A549 (cell line): ENCODE measurements at regions not wholly inside any gene's neighbourhood (a gene's known extent, or its start where the extent isn't known, plus 50 kb on each side); places are given as distances from the start of the nearest gene placed in this dataset.

Experiments
- BHLHE40 ChIP-seq: IDR thresholded peaks from 2 replicates; pipeline ENCODE4 v1.6.1; 2012; ENCODE audit warnings: low read depth, low read length, inconsistent platforms
- CTCF ChIP-seq: fragments of >200 bp; sonication (Bioruptor Twin); formaldehyde crosslinking; IDR thresholded peaks from 3 replicates; pipeline ENCODE4 v1.5.1; 2016
- JUN ChIP-seq, 2 experiments: fragments of >200 bp; sonication (Bioruptor Twin); formaldehyde crosslinking; IDR thresholded peaks; 2 replicates in 1 of 2; 3 replicates in 1 of 2; pipeline ENCODE4 v1.6.1; 2016 to 2017
- MAX ChIP-seq: IDR thresholded peaks from 2 replicates; pipeline ENCODE4 v1.6.1; 2012
- POLR2A ChIP-seq: IDR thresholded peaks from 2 replicates; pipeline ENCODE4 v1.6.1; 2012; ENCODE audit warnings: mild to moderate bottlenecking, low read length
- POLR2AphosphoS2 ChIP-seq: conservative IDR thresholded peaks from 2 replicates; pipeline ENCODE4 v1.6.1; 2012; ENCODE audit warnings: low read length, improper control_type of control experiment, inconsistent platforms
- RCOR1 ChIP-seq: fragments of 150-350 bp; IDR thresholded peaks from 2 replicates; pipeline ENCODE4 v1.6.1; 2014; ENCODE audit warnings: antibody characterized with exemption, low read length, low read depth

GRCh38 chr16:48999044-48999443, 282.6 kb downstream of the CBLN1 start:
- TF ChIP-seq CTCF = no peak
- TF ChIP-seq MAX = no peak
- no peak for TF ChIP-seq POLR2A
- TF ChIP-seq RCOR1 = no peak
- TF ChIP-seq BHLHE40 = no peak
- TF ChIP-seq JUN (IDR thresholded peaks at IDR 0.05) = no peak
- no peak for TF ChIP-seq POLR2AphosphoS2
